Testis (tissue), 2 donors: ENCODE measurements at regions not wholly inside any gene's neighbourhood (a gene's known extent, or its start where the extent isn't known, plus 50 kb on each side); places are given as distances from the start of the nearest gene placed in this dataset.

Experiments
- DNase-seq: peaks from one replicate; pipeline ENCODE4 v3.0.0-alpha.2; 2019
- H3K27ac ChIP-seq, 2 donors: fragments of 200-600 bp; sonication (generic); one replicate each; pipeline ENCODE4 v1.5.1; 2019
- H3K27me3 ChIP-seq: fragments of 200-600 bp; sonication (generic); one replicate; pipeline ENCODE4 v1.5.1; 2019
- H3K36me3 ChIP-seq: fragments of 200-600 bp; sonication (generic); one replicate; pipeline ENCODE4 v1.5.1; 2017; ENCODE audit warnings: low read depth; ENCODE audit errors: missing control alignments
- H3K4me1 ChIP-seq: fragments of 200-600 bp; sonication (generic); one replicate; pipeline ENCODE4 v1.5.1; 2019
- H3K4me3 ChIP-seq, 2 donors: fragments of 200-600 bp; sonication (generic); one replicate each; pipeline ENCODE4 v1.5.1; 2017 to 2019
- H3K9me3 ChIP-seq: fragments of 200-600 bp; sonication (generic); one replicate; pipeline ENCODE4 v1.5.1; 2017
- CTCF ChIP-seq, 3 experiments: fragments of 450-650 bp in 2 of 3; fragments of 200-600 bp in 1 of 3; sonication (generic) in 1 of 3; IDR thresholded peaks; one replicate each; pipeline ENCODE4 v1.5.1; 2016 to 2019; ENCODE audit warnings: antibody characterized with exemption in 3 of 3, mild to moderate bottlenecking in 2 of 3, moderate library complexity in 1 of 3
- POLR2A ChIP-seq: fragments of 450-650 bp; IDR thresholded peaks from one replicate; pipeline ENCODE4 v1.6.1; 2017; ENCODE audit warnings: antibody characterized with exemption, mild to moderate bottlenecking, moderate library complexity
- WGBS, 2 donors: methylation state at CpG; one replicate each; pipeline ENCODE4 v1.1.5; 2018; 5-methylcytosine and 5-hydroxymethylcytosine counted together
- intact Hi-C: fragments of 100-400 bp; cut with DNase I; formaldehyde crosslinking; loops from one replicate; pipeline ENCODE4 v1.15.1; 2023; ENCODE audit warnings: low total_unique reads

GRCh38 chr6:44538131-44538806, 150.8 kb downstream of the CDC5L start:
- Histone ChIP-seq H3K36me3 (no peaks in the 10 kb centered on the region), H3K4me3 (no peak overlapping the region), H3K27ac (no peak overlapping the region), H3K4me1 (no peaks in the 10 kb centered on the region), H3K27me3 (no peaks in the 10 kb centered on the region), H3K9me3 (no peaks in the 10 kb centered on the region)
- no peak for TF ChIP-seq CTCF (IDR thresholded peaks at IDR 0.05)
- no peak for TF ChIP-seq POLR2A
- WGBS, 2 donors: 80 to 89% methylated on average over 7 of the region's 7 CpGs
- intact Hi-C loops: no loop called here
- DNase-seq: no peak

DNA sequence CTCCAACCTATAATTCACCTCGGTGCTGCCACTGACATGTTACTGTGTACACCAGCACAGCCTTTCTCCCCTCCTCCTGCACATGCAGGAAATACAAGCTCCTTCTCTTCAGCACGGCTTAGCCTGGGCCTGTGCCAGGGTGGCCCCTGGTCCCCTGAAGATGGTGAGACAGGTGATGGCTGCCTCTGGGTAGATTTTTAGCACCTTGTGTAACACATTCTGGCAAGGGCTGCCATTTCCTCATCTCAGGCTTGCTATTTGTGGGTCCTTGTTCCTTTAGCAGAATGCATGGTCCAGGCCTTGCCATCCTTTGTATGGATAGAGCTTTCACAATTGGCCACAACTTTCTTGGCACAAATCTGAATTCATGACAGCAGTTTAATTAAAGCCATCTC, 151.3 kb downstream of the CDC5L start:
- 63 to 85% methylated on average over 2 of the region's 2 CpGs for WGBS, 2 donors
- Histone ChIP-seq H3K27ac (no peak overlapping the region), H3K27me3 (no peaks in the 10 kb centered on the region), H3K9me3 (no peaks in the 10 kb centered on the region), H3K4me3 (no peak overlapping the region), H3K36me3 (no peaks in the 10 kb centered on the region), H3K4me1 (no peaks in the 10 kb centered on the region)
- no peak for TF ChIP-seq CTCF (IDR thresholded peaks at IDR 0.05)
- DNase-seq: no peak
- intact Hi-C loops: no loop called here

DNA sequence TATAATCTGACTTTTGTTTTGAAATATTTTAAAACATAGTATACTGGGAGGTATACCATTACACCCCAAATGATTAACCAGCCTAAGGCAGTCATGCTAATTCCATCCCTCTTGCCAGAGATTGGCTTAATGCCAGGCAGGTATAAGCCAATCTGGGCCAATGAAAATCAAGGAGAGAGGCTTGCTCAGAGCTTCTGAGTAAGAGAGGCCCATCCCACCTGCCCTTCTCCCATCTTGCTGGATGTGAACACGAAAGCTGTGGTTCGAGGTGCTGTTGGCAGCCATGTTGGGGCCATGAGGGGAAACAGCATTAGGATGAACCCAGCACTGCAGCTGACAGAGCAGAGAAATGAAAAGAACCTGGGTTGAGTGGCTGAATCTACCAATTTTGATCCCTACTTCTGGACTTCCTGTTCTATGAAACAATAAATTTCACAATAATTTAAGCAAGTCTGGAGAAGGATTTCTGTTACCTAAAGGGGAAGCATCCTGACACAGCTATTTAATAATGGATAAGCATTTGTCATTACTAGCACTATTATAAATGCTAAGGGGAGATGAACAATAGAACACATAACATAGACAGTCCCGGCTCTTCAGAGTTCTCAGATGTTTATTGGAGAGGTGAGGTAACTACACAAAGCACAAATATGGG, 152.3 kb downstream of the CDC5L start:
- H3K4me1 ChIP-seq: no peaks in the 10 kb centered on the region
- no peaks in the 10 kb centered on the region for H3K36me3 ChIP-seq
- WGBS, 2 donors: 94 to 96% methylated on average over 3 of the region's 3 CpGs
- H3K9me3 ChIP-seq: no peaks in the 10 kb centered on the region
- no peak for DNase-seq
- intact Hi-C loops: no loop called here
- no peak overlapping the region for H3K4me3 ChIP-seq
- TF ChIP-seq POLR2A (no peak), CTCF (IDR thresholded peaks at IDR 0.05) (no peak)
- H3K27me3 ChIP-seq: no peaks in the 10 kb centered on the region
- H3K27ac ChIP-seq: no peak overlapping the region

GRCh38 chr6:44540881-44541280, 153.4 kb downstream of the CDC5L start:
- TF ChIP-seq CTCF (IDR thresholded peaks at IDR 0.05): no peak
- TF ChIP-seq POLR2A: no peak
- intact Hi-C loops: no loop called here
- Histone ChIP-seq H3K27me3 (no peaks in the 10 kb centered on the region), H3K4me3 (no peak overlapping the region), H3K4me1 (no peaks in the 10 kb centered on the region), H3K9me3 (no peaks in the 10 kb centered on the region), H3K36me3 (no peaks in the 10 kb centered on the region), H3K27ac (no peak overlapping the region)
- DNase-seq: no peak
- 84 to 93% methylated on average over 4 of the region's 4 CpGs for WGBS, 2 donors
